NCI-H82 treated with DMSO at 0.1 percent for 48 hours (cell line): ENCODE measurements at regions not wholly inside any gene's neighbourhood (a gene's known extent, or its start where the extent isn't known, plus 50 kb on each side); places are given as distances from the start of the nearest gene placed in this dataset.

Experiments used
- DNase-seq: peaks from one replicate; lab custom pipeline; 2025; ENCODE audit not compliant: unreplicated experiment; lab: John Stamatoyannopoulos, UW

DNA sequence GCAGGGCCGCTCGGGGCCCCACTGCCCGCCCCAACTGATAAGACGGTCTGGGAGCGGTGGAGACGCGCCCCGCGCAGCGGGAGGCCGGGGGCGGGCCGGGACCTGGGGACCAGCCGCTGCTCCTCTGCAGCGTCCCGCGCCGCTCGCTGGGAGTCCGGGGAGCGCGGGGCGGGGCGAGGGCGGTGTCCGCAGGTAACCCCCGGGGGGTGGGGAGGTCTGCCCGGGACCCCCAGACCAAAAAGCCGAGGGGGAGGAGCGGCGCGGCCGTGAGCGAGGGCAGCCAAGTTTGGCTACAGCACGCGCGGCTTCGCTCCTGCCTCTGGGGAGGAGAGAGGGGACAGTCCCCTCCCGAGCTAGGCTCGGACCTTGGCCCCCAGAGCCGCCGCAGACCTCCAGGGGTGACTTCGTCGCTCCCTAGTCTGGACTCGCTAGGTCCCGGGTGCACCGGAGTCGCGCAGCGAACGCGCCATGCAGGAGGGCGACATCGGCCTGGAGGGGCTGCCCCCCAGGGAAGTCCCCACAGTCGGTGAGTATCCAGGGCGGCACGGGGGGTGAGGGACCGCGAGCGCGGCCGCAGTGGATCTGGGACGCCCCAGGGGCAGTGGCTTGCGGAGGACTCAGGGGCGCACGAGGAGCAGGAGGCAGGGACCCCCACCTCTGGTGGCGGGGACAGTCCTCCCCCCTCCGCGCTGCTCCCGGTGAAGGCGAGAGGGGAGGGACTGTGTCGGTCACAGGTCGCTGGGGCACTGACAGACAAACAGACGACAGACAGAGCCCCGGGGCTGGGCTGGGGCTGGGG lies 92.3 kb upstream of the ANO1 start:
- no peak for DNase-seq

DNA sequence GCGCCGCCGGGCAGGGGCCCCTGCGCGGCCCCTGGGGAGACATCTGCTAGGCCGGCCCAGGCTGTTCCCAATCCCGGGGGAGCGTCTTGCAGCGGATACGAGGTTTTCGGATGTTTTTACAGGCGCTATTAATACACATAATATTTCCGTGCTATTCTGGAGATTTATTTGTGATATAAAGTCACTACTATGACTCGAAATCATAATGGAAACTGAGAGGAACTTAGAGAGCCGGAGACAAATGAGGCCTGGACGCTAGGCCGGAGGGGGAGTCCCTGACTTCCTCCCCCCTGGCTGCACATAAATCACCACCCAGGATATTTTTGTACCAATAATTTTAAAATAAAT lies 91.7 kb upstream of the ANO1 start:
- no peak for DNase-seq

DNA sequence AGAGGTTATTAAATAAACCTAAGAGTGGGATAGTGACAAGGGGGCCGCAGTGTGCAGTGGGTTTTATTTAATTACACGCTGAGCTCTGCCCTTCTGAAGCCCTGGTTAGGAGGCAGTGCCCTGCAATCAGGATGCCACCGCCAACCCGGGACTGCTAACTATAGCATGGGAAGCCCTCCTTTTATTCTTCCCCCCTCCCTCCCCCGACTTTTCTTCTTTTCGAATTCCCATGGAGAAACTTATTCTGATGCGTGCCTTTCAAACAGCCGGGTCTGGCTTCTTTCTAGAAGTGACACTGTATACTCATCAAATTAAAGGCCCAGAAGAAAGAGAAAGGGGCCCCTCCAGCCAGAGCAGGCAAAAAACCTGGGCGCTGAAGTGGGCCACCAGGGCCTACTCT lies 91.3 kb upstream of the ANO1 start:
- no peak for DNase-seq

DNA sequence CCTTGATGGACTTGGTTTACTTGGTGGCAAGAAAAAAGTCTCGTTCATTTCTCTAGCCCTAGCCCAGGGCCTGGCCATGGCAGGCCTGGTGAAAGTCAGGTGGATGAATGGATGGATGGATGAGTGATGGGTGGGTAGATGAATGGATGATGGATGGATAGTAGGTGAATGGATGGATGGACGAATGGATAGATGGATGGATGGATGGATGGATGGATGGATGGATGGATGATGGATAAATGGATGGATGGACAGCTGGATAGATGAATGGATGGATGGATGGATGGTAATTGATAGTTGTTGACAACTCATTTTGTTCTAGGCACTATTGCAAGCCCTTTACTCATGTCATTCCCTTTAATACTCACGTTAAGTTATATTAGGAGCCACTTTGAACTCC lies 86.1 kb upstream of the ANO1 start:
- DNase-seq = no peak

DNA sequence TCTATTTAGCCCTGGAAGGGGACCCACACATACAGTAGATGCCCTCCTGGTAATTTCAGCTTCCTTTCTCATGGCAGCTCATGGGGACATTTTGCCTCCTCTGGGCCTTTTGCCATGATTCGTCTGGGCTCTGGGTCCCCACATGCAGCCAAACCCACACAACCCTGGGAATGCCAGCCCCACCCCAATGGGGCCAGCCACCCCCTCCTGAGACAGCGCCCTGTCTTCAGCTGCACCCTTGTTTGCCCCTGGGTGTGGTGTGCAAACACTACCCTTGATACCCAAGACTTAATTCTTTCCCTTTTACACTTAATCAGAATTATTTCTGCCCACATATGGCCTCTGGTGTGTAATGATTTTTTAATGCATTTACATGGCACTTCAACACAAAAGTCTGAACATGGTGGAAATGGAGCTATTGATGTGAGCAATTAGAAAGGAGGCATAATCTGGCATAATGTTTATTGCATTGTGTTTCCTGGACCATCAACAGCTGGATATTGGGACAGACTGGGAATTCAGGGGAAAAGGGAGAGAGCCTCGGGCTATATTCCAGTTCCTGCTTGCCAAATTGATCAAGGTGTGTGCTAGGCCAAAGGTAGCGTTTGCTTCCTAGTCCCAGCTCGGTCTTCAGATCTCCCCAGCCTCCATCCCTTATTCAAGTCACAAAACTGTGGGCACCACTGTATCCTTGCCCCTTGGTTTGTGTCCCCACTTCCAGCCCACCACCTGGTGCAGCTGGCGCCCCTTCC lies 85.0 kb upstream of the ANO1 start:
- no peak for DNase-seq

DNA sequence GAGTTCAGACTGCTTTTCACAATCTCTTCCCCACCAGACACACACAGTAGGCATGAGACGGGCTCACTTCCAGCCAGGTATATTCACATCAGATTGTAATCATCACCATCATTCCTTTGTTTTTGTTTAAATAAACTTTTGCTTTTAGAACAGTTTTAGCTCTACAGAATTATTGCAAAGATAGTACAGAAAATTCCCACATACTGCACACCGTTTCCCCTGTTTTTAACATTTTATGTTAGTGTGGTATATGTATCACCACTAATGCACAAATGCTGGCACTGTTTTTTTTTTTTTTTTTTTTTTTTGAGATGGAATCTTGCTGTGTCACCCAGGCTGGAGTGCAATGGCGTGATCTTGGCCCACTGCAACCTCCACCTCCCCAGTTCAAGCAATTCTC lies 83.3 kb upstream of the ANO1 start:
- DNase-seq = no peak

DNA sequence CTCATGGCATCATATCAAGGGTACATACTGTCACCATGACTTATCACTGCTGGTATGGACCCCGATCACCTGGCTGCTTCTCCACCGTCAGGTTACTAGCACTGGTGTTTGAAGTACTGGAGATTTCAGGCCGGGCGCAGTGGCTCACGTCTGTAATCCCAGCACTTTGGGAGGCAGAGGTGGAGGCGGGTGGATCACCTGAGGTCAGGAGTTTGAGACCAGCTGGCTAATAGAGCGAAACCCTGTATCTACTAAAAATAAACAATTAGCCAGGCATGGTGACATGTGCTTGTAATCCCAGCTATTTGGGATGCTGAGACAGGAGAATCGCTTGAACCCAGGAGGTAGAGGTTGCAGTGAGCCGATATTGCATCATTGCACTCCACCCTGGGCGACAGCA lies 82.4 kb upstream of the ANO1 start:
- no peak for DNase-seq

DNA sequence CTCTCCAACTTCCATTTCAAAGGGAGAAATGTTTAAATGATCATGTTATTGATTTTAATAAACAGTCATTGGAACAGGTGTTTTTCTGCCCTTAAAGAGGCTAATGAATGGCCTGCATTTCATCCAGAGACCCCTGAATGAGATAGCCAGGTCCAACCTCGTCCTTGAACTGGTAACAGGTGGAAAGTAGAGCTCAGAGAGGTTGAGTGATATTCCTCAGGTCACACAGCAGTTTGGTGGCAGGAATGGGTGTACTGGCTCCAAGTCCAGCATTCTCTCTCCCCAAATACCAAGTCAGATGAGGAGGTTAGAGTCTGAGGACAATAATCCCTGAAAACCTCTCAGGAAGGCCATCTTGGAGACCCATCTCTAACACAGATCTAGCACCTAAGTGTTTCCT lies 81.7 kb upstream of the ANO1 start:
- DNase-seq = no peak

DNA sequence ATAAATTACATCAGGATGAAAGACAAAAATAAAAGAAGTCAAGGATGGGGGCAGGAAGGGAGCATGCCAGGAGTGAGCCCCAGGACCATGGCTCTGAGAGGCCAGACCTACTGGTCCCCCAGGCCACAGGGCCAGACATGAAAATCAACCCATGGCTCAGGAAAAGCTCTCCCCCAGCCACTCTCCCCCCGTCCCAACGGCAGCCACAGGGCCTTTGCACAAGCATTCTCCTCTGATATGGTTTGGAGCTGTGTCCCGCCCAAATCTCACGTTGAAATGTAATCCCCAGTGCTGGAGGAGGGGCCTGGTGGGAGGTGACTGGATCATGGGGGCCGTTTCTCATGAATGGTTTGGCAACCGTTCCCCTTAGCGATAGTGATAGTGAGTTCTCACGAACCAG lies 80.8 kb upstream of the ANO1 start:
- DNase-seq = no peak

DNA sequence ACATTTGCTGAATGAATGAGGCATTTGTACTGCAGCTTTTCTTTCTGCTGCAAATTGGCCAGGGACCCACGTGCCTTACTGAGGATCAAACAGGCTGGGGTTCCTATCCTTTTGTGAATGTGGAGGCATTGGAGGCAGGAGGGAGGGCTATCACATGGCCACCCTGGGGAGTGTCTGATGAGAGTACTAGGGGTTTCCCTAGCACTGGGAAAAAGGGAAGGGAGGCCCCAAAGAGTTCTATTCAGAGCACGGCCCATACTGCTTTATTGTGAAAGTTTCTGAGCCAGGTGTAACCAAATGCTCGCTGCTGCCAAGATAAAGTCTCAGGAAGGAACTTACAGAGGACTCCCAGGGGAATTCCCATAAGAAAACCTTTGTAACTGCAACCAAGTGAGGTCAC lies 78.4 kb upstream of the ANO1 start:
- no peak for DNase-seq

DNA sequence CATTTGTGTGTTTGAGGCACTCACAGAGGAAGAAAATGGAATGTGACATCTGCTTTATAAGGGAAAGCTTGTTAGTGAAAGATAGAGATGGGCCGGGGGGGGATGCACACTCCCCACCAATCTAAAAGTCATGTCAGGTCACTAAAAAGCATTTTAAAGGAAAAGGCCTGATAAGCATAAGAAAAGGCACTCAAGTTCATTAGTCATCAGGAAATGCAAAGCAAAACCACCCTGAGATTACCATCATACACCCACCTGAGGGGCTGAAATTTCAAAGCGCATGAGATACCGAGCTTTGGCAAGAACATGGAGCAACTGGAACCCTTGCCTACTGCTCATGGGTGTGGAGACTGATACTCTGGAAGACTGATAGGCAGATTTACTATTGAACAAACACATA lies 77.9 kb upstream of the ANO1 start:
- no peak for DNase-seq

DNA sequence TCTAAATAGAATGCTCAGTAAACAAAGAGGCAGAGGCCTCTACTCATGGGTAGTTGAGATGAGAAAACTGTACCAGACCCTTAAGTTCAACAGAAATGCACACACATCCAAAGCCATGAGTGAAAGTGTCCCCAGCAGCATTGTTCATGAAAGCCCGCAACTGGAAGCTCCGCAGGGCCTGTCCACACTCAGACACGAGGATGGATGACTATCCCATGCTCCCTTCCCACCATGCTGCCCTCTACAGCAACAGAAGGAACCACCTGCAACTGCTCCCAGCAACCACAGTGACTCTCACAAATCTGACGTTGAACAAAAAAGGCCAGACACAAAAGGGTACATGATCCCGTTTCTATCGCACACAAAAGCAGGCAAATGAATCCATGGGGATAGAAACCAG lies 76.9 kb upstream of the ANO1 start:
- no peak for DNase-seq

DNA sequence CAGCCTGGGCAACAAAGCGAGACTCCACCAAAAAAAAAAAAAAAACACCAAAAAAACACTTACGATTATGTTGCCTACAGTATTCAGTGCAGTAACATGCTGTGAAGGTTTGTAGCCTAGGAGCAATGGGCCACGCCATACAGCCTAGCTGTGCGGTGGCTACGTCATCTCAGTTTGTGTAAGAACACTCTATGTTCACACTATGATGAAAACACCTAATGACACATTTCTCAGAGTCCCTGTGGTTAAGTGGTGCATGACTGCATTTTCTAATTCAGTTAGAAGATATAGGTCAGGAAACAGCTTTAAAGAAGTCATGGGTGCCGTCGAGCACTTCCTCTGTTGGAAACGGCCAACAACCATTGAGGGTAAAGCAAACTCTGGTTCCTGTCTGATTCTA lies 75.7 kb upstream of the ANO1 start:
- DNase-seq = no peak

DNA sequence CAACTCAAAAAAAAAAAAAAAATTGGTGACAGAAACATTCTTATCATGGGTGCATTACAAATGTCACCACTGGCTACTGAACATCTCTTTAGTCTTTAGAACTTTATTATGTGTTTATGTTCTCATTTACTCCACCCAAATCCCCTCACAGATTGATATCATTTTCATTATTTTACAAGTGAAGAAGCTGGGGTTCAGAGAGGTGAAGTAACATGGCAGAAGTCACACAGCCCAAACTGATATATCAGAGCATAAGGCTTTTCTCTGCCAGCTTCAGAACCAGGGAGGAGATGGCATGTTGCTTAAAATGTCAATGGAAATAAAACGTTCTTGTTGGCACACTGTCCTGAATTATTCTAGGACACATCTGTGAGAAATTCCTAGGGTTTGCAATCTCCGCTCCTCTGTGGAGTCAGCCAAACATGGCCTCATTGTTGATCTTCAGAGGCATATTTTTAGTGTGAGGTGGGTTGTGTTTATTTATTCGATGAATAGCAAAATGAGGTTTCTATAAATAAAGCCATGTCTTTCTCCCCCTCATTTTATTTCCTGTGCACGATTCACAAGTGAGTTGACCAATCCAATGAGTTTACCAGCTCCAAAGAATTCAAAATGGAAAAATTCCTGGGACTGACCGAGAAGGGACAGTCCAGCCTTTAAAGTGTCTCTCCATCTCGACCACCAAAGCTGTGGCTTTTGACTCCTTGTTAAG lies 72.9 kb upstream of the ANO1 start:
- no peak for DNase-seq

DNA sequence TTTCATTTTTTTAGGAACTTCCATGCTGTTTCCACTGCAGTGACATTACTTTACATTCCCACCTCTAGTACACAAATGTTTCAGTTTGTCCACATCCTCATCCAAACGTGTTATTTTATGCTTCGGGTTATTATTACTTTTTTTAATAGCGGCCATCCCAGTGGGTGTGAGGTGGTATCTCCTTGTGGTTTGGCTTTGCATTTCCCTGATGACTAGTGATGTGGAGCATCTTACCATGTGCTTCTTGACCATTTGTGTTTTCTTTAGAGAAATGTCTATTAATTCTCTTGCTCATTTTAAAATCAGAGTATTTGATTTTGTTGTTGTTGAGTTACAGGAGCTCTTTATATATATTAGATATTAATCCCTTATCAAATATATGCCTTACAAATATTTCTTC lies 70.3 kb upstream of the ANO1 start:
- DNase-seq = no peak

DNA sequence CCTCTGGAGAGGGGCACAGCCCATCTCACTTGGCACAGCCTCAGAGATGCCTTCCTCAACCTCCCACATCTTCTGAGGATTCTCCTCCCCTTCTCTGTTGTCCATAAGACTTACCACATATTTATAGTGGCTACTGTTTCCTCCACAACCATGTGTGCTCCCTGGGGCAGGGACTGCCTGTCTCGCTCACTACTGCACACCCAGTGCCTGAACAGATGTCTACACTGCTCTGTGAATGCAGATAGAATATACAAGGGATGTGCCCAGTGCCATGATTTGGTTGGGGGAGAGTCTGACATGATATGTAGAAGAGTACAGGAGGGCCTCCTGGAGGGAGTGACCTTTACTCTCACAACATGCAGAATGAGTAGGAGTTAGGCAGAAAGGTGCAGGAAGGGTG lies 67.3 kb upstream of the ANO1 start:
- DNase-seq = no peak

DNA sequence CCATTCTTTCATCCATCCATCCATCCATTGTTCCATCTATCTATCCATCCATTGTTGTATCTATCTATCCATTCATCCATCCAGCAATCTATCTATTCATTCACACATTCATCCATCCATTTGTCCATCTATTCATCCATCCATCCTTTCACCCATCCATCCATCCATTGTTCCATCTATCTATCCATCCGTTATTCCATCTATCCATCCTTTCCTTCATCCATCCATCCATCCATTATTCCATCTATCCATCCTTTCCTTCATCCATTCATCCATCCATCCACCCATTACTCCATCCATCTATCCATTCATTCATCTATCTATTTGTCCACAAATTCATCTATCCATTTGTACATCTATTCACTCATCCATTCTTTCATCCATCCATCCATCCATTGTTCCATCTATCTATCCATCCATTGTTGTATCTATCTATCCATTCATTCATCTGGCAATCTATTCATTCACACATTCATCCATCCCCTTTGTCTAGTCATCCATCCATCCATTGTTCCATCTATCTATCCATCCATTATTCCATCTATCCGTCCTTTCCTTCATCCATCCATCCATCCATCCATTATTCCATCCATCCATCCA lies 65.9 kb upstream of the ANO1 start:
- DNase-seq = no peak

DNA sequence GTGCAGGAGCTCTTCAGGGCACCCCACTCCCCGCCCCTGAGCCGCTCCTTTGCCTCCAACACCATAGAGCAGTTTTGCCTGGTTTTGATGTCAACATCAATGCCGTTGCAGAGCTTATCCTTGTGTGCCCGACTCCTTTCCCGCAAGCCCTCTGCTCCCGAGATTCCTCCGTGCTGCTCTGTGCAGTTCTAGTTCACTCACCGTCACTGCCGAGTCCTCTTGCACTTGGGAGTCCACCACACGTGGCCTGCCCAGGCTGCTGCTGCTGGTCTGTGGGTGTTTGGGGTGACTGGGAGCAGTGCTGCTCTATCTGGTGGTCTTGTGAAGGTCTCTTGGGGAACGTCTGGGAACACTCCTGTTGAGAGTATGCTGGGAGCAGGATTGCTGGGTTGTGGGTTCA lies 63.8 kb upstream of the ANO1 start:
- no peak for DNase-seq

DNA sequence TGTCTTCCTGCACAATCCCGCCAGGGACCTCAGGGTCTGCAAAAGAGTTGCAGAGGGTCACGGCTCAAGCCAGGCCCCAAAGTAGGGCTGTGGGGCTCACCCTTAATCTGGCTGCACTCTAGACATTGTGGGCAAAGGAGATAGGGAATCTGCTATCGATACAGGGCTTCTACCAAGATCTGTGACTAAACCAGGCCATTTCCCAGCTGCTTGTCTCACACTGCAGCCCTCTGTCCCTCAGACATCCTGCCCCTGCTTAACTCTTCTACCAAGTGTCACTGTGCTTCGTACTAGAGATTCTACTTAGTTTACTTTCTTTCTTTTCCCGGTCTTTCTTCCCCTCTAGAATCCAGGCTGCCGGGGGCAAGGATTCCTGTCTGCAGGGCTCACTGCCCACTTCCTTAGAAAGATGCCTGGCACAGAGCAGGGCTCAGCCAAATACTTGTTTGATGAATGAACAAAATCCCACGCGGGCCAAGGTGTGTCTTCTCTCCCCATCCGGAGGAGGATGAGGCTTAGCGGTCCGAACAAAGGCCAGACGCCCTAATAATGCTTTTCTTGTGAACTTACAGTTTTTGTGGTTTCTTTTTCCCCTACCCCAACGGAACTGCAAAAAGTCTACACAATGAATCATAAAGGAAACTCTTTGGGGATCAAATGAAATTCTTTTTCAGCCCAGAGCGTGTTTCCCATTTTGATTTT lies 61.3 kb upstream of the ANO1 start:
- DNase-seq = no peak

DNA sequence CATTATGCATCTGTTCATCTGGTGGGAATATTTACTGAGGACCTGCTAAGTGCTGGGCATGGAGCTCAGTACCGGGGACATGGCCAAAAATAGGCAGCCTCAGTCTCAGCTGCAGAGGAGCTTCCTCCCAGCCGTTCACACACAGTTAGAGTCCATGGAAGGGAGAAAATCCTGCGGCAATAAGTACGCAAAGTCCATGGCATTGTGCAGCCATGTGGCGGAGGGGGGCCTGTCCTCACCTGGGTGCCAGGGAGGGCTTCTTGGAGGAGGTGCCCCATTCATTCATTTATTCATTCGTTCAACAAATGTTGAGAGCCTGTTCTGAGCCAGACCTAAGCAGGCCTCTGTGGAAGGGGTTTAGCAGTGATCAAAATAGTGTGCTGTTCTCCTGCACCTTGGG lies 59.3 kb upstream of the ANO1 start:
- DNase-seq = no peak

DNA sequence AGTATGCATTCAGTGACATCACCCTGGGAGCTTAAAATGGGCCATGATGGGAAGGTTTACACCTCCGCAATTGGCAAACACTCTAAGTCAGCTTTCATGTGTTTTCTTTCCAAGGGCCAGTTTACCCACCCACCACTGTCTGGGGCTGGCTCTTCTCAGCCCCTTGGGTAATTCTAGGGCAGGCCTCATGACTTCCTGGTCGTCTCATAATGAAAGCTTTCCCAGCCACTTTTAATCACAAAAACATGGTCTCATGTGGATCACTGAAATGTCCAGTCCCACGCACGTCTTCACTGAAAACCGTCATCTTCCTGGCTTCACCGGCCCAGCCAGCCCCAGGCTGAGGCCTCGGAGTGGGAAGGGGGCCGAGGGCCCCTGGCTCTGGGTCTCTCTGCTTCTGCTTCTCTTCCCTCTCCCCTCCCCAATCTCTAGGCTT lies 58.5 kb upstream of the ANO1 start:
- DNase-seq = no peak
